ENCODE measurements at regions not wholly inside any gene's neighbourhood (a gene's known extent, or its start where the extent isn't known, plus 50 kb on each side); places are given as distances from the start of the nearest gene placed in this dataset.
A peak's percentile ranks its signal among the peaks of the same experiment; 100 is the strongest.

DNA sequence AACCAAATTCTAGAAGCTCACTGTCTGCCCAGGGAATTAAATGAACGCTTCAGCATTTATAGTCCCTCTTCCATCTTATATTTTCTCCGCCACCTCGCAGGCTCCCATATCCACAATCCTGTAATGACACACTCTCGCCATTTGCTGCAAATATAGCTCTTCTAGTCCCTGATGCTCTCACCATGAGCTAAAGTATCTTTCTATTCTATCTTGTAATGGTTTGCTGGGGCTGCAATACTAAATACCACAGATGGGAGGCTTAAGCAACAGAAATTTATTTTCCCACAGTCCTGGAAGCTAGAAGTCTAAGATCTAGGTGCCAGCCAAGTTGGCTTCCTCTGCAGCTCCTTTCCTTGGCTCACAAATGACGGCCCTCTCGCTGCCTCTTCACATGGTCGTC is 106.9 kb upstream of the NPHP3 start:
- DNase-seq (ENCODE audit: low read depth) = no peak

DNA sequence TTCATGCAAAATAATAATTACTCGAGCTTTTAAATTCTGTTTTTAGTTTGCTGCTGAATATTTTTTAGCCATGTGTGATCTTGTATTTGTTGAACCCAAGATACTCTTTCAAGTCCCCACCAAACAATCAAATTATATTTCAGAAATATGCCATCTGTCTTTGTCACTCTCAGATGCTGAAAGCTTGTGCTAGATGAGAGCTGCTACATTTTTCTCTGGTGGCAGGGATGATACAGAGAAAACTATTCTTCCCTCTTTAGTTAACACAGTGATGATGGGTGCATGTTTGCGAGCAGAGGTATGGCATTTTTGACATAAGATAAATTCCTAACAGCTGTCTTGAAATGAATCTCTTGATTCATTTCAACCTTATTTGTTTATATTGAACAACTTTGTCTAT is 100.6 kb upstream of the NPHP3 start:
- no peak for DNase-seq (ENCODE audit: low read depth)

DNA sequence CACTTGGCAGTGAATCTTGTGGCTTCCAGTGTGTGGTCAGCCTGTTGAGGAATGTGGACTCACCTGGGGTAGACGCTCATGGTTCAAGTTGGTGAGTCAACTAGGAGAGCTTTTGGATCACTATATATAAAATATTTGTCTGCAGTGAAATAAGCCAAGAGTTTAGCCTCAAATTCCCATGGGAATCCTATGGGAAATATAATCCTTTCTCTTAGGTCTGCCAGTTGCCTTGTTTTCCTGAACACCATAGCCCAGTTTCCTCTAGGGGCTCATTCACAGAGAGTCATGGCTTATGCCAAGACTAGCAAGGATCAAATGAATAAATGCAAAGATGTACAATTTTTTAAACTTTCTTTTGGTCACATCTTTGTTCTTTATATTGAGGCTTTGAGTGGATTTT is 100.1 kb upstream of the NPHP3 start:
- peak; percentile 14 for DNase-seq (ENCODE audit: low read depth)

DNA sequence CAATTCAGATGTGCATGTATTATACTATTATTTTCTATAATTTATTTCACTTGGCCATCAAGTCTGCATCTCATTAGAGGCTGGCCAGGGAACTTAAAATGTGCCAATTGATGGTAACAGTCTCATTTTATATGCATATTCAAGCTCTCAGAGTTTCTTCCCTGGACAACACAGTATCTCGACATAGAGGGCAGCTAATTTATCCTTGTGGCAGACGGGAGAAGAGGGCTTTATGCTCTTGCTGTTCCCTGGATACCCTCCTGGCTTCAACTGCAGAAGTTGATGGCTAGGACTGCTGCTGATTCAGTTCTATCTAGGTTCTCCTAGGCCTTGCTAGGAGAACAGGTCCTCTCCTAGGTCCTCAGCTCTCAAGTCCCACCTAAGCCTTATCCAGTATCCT is 99.1 kb upstream of the NPHP3 start:
- DNase-seq (ENCODE audit: low read depth) = no peak

DNA sequence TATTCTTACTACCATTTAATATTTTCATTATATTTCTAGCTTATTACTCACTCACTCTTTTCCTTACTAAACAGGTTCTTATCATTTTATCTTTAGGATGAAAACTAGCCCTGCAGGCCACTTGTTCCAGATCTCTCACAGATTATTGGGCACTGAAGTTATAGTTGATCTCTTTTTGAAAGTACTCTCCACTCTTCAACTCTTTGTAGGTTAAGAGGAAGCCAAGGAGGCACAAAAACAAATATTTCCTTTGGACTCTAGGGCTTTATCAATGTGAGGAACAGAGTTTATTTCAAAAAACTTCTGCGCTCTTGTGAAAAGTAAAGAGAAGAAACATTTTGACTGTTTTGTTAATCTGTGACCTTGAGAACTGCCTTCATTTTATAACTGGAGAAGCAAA is 96.0 kb upstream of the NPHP3 start:
- no peak for DNase-seq (ENCODE audit: low read depth)

DNA sequence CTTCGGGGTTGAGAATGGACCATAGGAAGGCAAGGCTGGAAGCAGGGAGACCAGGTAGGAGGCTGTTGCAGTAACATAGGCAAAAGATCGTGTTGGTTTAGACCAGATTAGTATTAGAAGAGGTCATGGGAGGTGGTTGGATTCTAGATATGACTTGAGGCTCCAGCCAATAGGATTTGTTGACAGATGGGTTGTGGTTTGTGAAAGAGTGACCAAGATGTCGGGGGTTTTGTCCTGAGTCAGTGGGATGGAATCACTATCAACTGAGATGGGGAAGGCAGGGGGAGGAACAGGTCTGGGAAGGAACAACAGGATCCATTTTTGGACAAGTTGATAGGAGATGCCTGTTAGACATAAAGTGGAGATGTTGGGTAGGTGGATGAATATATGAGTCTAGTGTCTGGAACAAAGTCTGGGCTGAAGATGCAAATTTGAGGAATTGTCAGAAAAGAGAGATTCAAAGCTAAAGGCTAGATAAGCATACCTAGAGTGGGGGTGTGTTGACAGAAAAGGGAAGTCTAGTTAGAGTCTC is 95.5 kb upstream of the NPHP3 start:
- no peak for DNase-seq (ENCODE audit: low read depth)

DNA sequence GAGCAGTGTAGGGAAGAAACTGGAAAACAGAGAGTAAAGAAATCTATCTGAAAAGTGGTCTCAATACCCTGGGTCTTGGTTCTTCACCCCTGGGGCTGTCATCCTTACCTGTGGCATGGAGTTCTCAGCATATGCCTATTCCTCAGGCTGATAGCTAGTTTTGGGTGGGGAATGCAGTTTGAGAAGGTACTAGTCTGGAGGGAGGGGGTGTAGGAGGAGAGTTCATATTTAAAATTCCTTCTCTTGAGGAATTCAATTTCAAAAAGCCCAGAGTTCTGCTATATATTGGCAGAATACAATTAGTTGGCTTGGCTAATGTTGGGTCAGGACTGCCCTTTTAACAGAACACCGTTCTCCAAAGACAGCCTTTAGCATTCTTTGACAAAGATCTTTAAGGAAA is 82.9 kb upstream of the NPHP3 start:
- DNase-seq (ENCODE audit: low read depth) = no peak

DNA sequence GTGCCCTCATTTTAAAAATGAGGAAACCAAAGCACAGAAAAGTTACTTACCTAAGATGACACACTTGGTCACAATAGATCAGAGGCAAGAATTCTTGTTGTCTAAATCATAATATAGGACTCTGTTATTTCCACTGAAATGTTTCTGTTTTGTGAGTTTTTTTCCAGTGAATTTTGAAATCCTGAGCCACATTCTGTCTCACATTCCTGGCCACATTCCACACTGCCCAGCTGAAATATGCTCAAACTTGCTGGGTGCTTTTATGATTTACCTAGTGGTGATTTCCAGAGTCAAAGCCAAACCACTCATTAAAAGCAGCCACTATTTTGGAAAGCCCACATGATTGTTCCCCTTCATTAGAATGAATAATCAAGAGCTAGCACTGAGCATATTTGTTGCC is 82.3 kb upstream of the NPHP3 start:
- DNase-seq (ENCODE audit: low read depth) = no peak

DNA sequence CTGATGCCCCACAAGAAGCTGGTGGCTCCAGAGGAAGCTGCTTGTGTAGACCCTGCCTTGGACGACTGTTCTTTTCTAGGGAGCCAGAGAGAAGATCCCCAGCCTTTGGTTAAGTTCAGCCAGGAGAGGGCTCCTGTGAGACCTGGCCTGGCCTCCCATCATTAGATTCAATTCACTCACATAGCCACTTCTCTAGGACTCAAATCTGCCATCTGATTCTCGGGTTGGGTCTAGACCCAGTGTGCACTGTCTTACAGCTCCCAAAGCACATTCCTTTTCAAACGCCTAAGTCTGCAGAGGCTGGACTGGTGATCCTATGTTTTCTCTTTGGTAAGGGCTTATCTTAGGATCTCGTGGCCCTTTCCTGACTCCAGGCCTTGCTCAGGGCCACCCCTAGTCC is 81.7 kb upstream of the NPHP3 start:
- DNase-seq (ENCODE audit: low read depth) = no peak

DNA sequence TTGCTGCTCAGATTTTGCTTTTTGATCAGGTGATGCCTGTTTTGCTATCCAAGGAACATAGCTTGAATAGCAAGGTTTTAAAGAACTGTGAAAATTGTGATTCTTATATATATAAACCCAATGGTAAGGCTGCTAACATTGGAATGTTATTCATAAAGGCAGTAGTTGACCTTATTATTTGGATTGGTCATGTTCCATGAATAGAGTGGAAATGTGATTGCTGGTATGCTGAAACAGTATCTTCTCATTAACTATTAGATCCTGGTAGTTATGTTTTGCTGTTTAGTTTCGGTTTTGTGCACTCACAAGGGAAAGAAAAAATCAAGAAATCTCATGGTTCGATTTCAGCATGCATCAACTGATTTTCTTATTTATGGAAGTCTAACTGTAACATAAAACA is 78.7 kb upstream of the NPHP3 start:
- no peak for DNase-seq (ENCODE audit: low read depth)

DNA sequence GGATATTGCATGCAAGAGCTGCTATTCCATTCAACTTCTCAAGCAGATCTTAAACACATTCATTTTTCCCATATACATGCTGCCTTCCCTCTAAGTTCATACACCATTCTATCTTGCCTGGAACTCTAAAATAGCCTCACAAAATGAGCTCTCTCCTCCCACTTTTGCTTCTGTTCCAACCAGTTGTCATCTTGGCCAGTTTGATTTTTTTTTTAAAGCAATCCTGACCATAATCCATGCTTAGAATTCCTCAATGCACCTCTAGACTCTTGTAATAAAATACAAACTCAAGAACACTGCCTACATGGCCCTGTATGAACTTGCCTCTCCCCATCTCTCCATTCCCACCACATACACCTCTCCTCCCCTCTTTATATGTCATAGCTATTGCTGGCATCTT is 68.6 kb upstream of the NPHP3 start:
- no peak for DNase-seq (ENCODE audit: low read depth)

DNA sequence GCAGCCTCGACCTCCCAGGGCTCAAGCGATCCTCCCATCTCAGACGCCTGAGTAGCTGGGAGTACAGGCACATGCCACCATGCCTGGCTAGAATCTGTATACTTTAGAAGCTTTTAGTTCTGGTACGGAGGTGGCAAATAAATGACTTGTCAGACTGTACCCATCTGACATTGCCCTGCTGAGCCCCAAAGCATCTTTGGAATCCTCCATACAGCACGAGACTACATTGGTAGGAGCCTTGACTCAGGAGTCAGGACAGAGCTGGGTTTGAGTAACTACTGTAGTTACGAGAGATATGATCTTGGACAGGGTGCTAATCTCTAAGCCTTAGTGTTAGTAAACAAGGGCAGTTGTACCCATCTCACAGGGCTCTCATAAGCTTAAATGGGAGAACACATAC is 67.8 kb upstream of the NPHP3 start:
- DNase-seq (ENCODE audit: low read depth) = no peak

DNA sequence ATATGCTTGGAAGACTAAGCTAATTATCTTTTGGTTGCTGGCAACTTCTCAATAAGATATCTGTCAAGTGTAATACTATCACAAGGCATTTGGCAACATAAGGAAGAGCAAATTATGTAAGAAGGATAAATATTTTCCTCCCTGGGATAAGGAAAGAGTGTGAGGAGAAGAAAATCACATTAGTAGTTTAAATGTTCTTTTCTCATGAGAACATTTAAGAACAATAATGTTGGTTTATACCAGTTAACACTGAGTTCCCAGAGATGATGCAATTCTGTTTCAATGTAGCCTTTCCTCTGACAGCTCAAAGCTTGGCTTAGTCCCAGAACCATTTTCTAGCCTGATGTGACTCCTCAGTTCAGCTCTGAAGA is 66.1 kb upstream of the NPHP3 start:
- peak; percentile 36 for DNase-seq (ENCODE audit: low read depth)

DNA sequence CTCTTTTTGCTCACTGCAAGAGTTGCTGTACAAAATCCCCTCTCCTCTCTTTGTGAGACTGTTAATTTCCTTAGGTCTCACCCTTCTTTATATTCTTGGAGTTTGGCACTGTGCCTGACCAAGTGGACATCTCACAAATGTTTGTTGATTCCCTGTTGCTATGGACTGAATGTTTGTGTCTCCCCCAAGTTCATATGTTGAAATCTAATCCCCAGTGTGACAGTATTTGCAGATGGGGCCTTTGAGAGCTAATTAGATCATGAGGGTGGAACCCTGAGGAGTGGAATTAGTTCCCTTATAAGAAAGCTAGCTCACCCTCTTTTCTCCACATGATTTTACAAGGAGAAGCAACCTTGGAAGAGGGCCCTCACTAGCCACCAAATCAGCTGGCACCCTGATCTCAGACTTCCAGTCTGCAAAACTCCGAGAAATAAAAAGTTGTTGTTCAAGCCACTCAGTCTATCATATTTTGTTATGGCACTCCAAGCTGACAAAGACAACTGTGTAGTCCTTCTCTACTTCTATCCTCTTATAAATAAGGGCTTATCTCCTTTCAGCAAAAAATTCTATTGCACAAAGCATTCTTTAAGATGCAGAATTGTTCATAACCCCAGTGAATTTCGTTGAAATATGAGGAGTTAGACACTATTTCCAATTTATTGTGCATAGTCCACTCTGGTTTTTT is 65.5 kb upstream of the NPHP3 start:
- peak; percentile 15 for DNase-seq (ENCODE audit: low read depth)

DNA sequence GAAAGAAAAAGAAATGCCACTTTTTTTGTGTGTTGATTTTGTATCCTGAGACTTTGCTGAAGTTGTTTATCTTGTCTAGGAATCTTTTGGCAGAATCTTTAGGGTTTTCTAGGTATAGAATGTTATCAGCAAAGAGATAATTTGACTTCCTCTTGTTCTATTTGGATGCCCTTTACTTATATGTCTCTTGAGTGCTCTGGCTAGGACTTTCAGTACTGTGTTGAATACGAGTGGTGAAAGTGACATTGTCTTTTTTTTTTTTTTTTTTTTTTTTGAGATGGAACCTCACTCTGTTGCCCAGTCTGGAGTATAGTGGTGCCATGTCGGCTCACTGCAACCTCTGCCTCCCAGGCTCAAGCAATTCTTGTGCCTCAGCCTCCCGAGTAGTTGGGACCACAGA is 64.7 kb upstream of the NPHP3 start:
- no peak for DNase-seq (ENCODE audit: low read depth)

DNA sequence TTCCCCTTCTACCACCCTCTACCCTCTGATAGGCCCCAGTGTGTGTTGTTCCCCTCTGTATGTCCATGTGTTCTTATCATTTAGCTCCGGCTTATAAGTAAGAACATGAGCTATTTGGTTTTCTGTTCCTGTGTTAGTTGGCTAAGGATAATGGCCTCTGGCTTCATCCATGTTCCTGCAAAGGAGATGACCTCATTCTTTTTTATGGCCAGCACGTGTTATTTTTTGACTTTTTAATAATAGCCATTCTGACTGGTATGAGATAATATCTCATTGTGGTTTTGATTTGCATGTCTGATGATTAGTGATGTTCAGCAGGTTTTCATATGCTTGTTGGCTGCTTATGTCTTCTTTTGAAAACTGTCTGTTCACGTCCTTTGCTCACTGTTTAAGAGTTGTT is 63.1 kb upstream of the NPHP3 start:
- peak; percentile 24 for DNase-seq (ENCODE audit: low read depth)

DNA sequence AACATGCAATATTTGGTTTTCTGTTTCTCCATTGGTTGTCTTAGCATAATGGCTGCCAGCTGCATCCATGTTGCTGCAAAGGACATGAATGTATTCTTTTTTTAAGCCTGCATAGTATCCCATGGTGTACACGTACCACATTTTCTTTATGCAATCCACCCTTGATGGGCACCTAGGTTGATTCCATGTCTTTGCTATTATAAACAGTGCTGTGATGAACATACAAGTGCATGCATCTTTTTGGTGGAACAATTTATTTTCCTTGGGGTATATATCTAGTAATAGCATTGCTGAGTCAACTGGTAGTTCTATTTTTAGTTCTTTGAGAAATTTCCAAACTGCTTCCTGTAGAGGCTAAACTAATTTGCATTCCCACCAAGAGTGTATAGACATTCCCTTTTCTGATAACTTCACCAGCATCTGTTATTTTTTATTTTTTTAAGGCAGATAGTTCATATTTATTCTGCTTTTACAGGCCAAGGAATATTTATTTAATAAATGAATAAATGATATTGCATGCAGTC is 62.4 kb upstream of the NPHP3 start:
- DNase-seq (ENCODE audit: low read depth) = peak; percentile 25

DNA sequence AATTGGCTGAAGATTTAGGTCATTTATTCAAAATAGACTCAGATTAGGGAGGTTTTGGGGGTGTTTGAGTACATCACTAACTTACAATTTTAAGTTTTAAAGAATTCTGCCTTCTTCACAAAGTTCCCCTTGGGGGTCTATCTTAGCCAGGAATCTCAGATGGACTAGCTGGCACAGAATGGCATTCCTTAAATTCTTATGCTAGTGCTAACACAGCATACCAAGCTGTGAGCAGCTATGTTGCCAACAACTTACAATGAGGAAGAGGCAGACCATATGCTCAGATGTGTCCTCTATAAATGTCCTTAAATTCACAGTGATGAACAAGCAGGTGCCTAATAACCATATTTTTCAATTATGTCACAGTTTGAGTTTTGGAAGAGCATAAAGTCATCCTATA is 60.9 kb upstream of the NPHP3 start:
- peak; percentile 38 for DNase-seq (ENCODE audit: low read depth)

DNA sequence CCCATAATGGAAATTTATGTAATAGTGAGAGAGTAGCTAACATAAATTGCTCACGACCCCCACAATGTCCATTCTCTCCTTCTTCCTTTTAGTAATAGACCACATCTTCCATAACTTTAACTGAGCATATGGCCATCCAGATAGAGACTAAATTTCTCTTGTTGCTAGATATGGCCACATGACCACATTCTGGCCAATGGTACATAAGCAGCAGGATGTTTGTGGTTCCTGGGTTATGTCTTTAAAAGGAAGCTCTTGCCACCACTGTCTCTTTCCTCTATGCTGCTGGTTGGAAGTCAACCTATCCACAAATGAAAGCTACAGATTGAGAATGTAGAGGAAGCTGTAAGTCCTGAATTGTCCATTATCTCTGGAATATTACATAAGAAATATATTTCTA is 59.7 kb upstream of the NPHP3 start:
- peak; percentile 17 for DNase-seq (ENCODE audit: low read depth)

DNA sequence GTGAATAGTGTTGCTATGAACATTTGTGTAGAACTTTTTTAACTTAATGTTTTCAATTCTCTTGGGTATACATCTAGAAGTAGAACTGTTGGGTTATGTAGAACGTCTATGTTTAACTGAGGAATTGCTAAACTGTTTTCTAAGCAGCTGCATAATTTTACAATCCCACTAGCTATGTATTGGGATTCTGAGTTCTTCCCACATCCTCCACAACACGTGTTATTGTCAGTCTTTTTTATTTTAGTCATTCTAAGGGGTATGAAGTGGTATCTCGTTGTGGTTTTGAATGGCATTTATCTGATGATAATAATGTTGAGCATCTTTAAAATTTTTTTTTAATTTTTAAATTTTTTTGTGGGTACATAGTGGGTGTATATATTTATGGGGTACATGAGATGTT is 55.0 kb upstream of the NPHP3 start:
- no peak for DNase-seq (ENCODE audit: low read depth)

DNA sequence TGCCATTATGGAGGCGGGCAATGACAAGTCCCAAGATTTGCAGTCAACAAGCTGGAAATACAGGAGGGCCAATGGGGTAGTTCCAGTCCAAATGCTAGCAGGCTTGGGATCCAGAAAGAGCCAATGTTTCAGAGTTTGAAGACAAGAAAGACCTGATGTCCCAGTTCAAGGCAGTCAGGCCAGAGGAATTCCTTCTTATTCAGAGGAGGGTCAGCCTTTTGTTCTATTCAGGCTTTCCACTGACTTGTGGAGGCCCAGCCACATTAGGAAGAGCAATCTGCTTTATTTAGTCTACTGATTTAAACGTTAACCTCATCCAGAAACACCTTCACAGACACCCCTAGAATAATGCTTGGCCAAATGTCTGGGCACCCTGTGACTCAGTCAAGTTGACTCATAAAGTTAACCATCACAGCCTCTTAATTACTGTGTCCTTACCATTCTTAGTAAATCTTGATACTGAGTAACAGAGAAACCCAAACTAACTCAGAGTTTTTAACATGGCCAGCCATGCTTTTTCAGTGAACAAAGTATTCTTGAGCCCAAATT is 50.9 kb upstream of the NPHP3 start:
- DNase-seq (ENCODE audit: low read depth) = no peak

DNA sequence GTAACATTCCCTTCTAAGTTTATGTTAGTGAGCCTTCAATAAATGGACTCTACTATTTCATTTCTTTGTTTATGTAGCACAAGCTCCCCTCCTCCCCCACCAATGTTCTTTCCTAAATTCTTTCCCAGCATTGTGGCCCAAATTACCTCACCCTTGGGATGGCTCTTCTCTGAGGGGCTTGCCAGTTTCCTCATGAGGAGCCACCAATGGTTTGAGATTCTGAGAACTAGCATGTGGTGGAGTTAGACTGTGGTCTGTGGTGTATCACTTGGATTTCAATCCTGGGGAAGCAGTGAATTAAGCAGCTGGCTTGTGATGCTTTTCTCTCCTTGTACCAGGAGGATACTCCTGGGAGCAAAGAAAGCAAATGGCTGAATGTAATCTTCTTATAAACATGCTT is 50.0 kb upstream of the NPHP3 start:
- no peak for DNase-seq (ENCODE audit: low read depth)

All from HT1080 (cell line).